ENCODE measurements at regions not wholly inside any gene's neighbourhood (a gene's known extent, or its start where the extent isn't known, plus 50 kb on each side); places are given as distances from the start of the nearest gene placed in this dataset.

GRCh38 chr3:94179059-94179458 is 116.2 kb downstream of the NSUN3 start:
- TF ChIP-seq CTCF (IDR thresholded peaks at IDR 0.05) (no peak), POLR2A (IDR thresholded peaks at IDR 0.05) (no peak)

Measured in body of pancreas (tissue), 4 donors.